IMR-90 (cell line): ENCODE measurements at regions not wholly inside any gene's neighbourhood (a gene's known extent, or its start where the extent isn't known, plus 50 kb on each side); places are given as distances from the start of the nearest gene placed in this dataset.

Source experiments
- ATAC-seq: fragments of 200-7000 bp; cut with Tn5 transposase; 2 replicates; pipeline ENCODE4 v1.9.1; 2020; ENCODE audit warnings: low read depth, mild to moderate bottlenecking, moderate library complexity
- BruUV-seq: library from RNA; stranded (reverse); fragments of 400-500 nt; replicated peaks from 2 replicates; lab custom pipeline; 2021; lab: Mats Ljungman, UMichigan
- CTCF ChIA-PET: fragments of 300-600 bp; formaldehyde crosslinking; extraction: SDS; loops from one replicate; lab custom pipeline; 2021; ENCODE audit warnings: antibody characterized with exemption; lab: Yijun Ruan, JAX
- POLR2A ChIA-PET: fragments of 300-600 bp; sonication (Branson Sonifier 250); formaldehyde crosslinking; loops from one replicate; lab custom pipeline; 2022; ENCODE audit warnings: antibody characterized with exemption; ENCODE audit not compliant: unreplicated experiment; lab: Charles Lee
- DNase-seq: peaks from one replicate; pipeline ENCODE4 v3.0.0; 2013
- H2AFZ ChIP-seq: replicated peaks from 2 replicates; pipeline ENCODE3; 2013; ENCODE audit warnings: low read length, mild to moderate bottlenecking; ENCODE audit not compliant: poor library complexity
- H2AK5ac ChIP-seq: 2 replicates; pipeline ENCODE4 v1.6.1; 2013; ENCODE audit warnings: low read depth, low read length, inconsistent platforms
- H2AK9ac ChIP-seq: replicated peaks from 2 replicates; pipeline ENCODE3; 2013; ENCODE audit warnings: mild to moderate bottlenecking, low read depth, low read length, moderate library complexity; ENCODE audit not compliant: poor library complexity
- H2BK120ac ChIP-seq: 2 replicates; pipeline ENCODE4 v1.6.1; 2013; ENCODE audit warnings: low read depth, low read length, inconsistent platforms
- H2BK15ac ChIP-seq: 3 replicates; pipeline ENCODE4 v1.6.1; 2013; ENCODE audit warnings: low read depth, low read length, inconsistent platforms
- H2BK20ac ChIP-seq: 2 replicates; pipeline ENCODE4 v1.6.1; 2013; ENCODE audit warnings: low read depth, mild to moderate bottlenecking, inconsistent platforms, low read length, moderate library complexity
- H2BK5ac ChIP-seq: 2 replicates; pipeline ENCODE4 v1.6.1; 2013; ENCODE audit warnings: mild to moderate bottlenecking, low read depth, low read length, inconsistent platforms; ENCODE audit not compliant: poor library complexity, severe bottlenecking
- H3K14ac ChIP-seq: replicated peaks from 2 replicates; pipeline ENCODE4 v1.6.1; 2013; ENCODE audit warnings: low read depth, low read length, inconsistent platforms
- H3K18ac ChIP-seq: 2 replicates; pipeline ENCODE4 v1.6.1; 2013; ENCODE audit warnings: low read depth, low read length, control low read depth
- H3K23ac ChIP-seq: 2 replicates; pipeline ENCODE4 v1.6.1; 2013; ENCODE audit warnings: low read depth, low read length, inconsistent platforms
- H3K27ac ChIP-seq: 2 replicates; pipeline ENCODE4 v1.5.1; 2013; ENCODE audit warnings: mild to moderate bottlenecking, control low read depth, low read length; ENCODE audit not compliant: insufficient read depth
- H3K27me3 ChIP-seq: 2 replicates; pipeline ENCODE4 v1.6.1; 2013; ENCODE audit warnings: low read length; ENCODE audit not compliant: control insufficient read depth, insufficient read depth
- H3K36me3 ChIP-seq: 2 replicates; pipeline ENCODE4 v1.6.1; 2013; ENCODE audit warnings: low read length, mixed read lengths; ENCODE audit not compliant: control insufficient read depth, insufficient read depth
- H3K4ac ChIP-seq: 2 replicates; pipeline ENCODE4 v1.6.1; 2013; ENCODE audit warnings: low read depth, low read length, inconsistent platforms
- H3K4me1 ChIP-seq: 2 replicates; pipeline ENCODE4 v1.6.1; 2013; ENCODE audit warnings: low read length, mixed read lengths; ENCODE audit not compliant: control insufficient read depth, insufficient read depth
- H3K4me2 ChIP-seq: 2 replicates; pipeline ENCODE4 v1.6.1; 2013; ENCODE audit warnings: low read depth, mild to moderate bottlenecking, control low read depth, low read length, moderate library complexity
- H3K4me3 ChIP-seq: 2 replicates; pipeline ENCODE4 v1.5.1; 2013; ENCODE audit warnings: low read depth, mild to moderate bottlenecking, control low read depth, low read length, moderate library complexity; ENCODE audit not compliant: insufficient read depth
- H3K56ac ChIP-seq: 2 replicates; pipeline ENCODE4 v1.6.1; 2013; ENCODE audit warnings: low read length, inconsistent platforms; ENCODE audit not compliant: insufficient read depth; ENCODE audit errors: extremely low read depth
- H3K79me1 ChIP-seq, 2 experiments: 2 replicates each; pipeline ENCODE4 v1.6.1; 2013; ENCODE audit warnings: low read length in 2 of 2, inconsistent platforms in 1 of 2, low read depth in 1 of 2
- H3K9ac ChIP-seq: 2 replicates; pipeline ENCODE4 v1.6.1; 2013; ENCODE audit warnings: low read depth, low read length, control low read depth
- H3K9me1 ChIP-seq: 2 replicates; pipeline ENCODE4 v1.6.1; 2013; ENCODE audit warnings: low read length, inconsistent platforms; ENCODE audit not compliant: insufficient read depth
- H3K9me3 ChIP-seq: 2 replicates; pipeline ENCODE4 v1.6.1; 2013; ENCODE audit warnings: low read length; ENCODE audit not compliant: control insufficient read depth, insufficient read depth
- H4K20me1 ChIP-seq: 2 replicates; pipeline ENCODE4 v1.6.1; 2013; ENCODE audit warnings: low read length, inconsistent platforms; ENCODE audit not compliant: insufficient read depth
- H4K5ac ChIP-seq: 2 replicates; pipeline ENCODE4 v1.6.1; 2013; ENCODE audit warnings: mild to moderate bottlenecking, low read depth, low read length, control low read depth
- H4K8ac ChIP-seq, 2 experiments: 2 replicates each; pipeline ENCODE4 v1.6.1; 2013; ENCODE audit warnings: low read depth in 2 of 2, low read length in 2 of 2, control low read depth in 1 of 2, inconsistent platforms in 1 of 2
- H4K91ac ChIP-seq: 2 replicates; pipeline ENCODE4 v1.6.1; 2013; ENCODE audit warnings: low read depth, low read length, inconsistent platforms; ENCODE audit not compliant: insufficient read depth
- BHLHE40 ChIP-seq: fragments of 150-350 bp; IDR thresholded peaks from 2 replicates; pipeline ENCODE4 v1.6.1; 2016; ENCODE audit warnings: mild to moderate bottlenecking, low read depth, low read length
- CHD1 ChIP-seq: IDR thresholded peaks from 2 replicates; pipeline ENCODE4 v1.6.1; 2012; ENCODE audit warnings: low read depth, low read length, improper control_type of control experiment
- CTCF ChIP-seq: conservative IDR thresholded peaks from 2 replicates; pipeline ENCODE4 v1.5.1; 2012; ENCODE audit warnings: mild to moderate bottlenecking, low read depth, low read length, improper control_type of control experiment
- FOS ChIP-seq: fragments of 150-350 bp; IDR thresholded peaks from 2 replicates; pipeline ENCODE4 v1.6.1; 2016; ENCODE audit warnings: low read depth, low read length
- NFE2L2 ChIP-seq: fragments of 150-350 bp; IDR thresholded peaks from 2 replicates; pipeline ENCODE4 v1.6.1; 2016; ENCODE audit warnings: low read depth, mild to moderate bottlenecking, low read length
- RCOR1 ChIP-seq: IDR thresholded peaks from 2 replicates; pipeline ENCODE4 v1.6.1; 2012; ENCODE audit warnings: mild to moderate bottlenecking, low read length, improper control_type of control experiment; ENCODE audit not compliant: insufficient replicate concordance
- WGBS, 2 experiments: methylation state at CpG; one replicate each; pipeline versions ENCODE4 v1.1.5 to v1.1.7; 2013; ENCODE audit warnings: missing lambda C conversion rate in 2 of 2; ENCODE audit not compliant: insufficient read length in 1 of 2; ENCODE audit errors: extremely low coverage in 2 of 2; 5-methylcytosine and 5-hydroxymethylcytosine counted together
- dilution Hi-C: fragments of 300-500 bp; cut with HindIII; formaldehyde crosslinking; loops from one replicate; pipeline ENCODE4 v1.14.3; 2018; ENCODE audit warnings: low sequenced_read_pairs; ENCODE audit not compliant: unreplicated experiment
- in situ Hi-C: fragments of 300-500 bp; cut with MboI; formaldehyde crosslinking; loops from 3 replicates; pipeline ENCODE4 v1.14.3; 2019; ENCODE audit warnings: low sequenced_read_pairs, inconsistent platforms, mixed read lengths
- intact Hi-C: fragments of 100-400 bp; cut with micrococcal nuclease; formaldehyde crosslinking; loops from 2 replicates; pipeline ENCODE4 v1.10.0; 2022

GRCh38 chr6:51213811-51214210 is 395.1 kb downstream of the TFAP2B start:
- Histone ChIP-seq H4K8ac (no peak overlapping the region), H4K91ac (no peak overlapping the region), H2BK5ac (no peak overlapping the region), H3K9ac (no peak overlapping the region), H3K4me1 (no peaks in the 10 kb centered on the region), H2AK5ac (no peak overlapping the region), H3K4ac (no peak overlapping the region), H2AFZ (no peak overlapping the region), H3K36me3 (no peaks in the 10 kb centered on the region), H4K20me1 (no peaks in the 10 kb centered on the region), H3K27me3 (no peaks in the 10 kb centered on the region), H3K56ac (no peak overlapping the region), H2BK120ac (no peak overlapping the region), H3K9me3 (0 out of 2 replicates have a peak, but pooled peaks cover 1% of the 10 kb centered on the region), H3K27ac (no peak overlapping the region), H3K4me2 (no peak overlapping the region), H3K18ac (no peak overlapping the region), H3K14ac (no peak overlapping the region), H3K23ac (no peak overlapping the region), H2BK15ac (no peak overlapping the region), H2AK9ac (no peak overlapping the region), H3K9me1 (no peaks in the 10 kb centered on the region), H3K79me1 (no peaks in the 10 kb centered on the region), H4K5ac (no peak overlapping the region), H3K4me3 (no peak overlapping the region), H2BK20ac (no peak overlapping the region)
- DNase-seq, result no peak
- TF ChIP-seq RCOR1 (no peak), CHD1 (no peak), NFE2L2 (no peak), BHLHE40 (no peak), CTCF (no peak), FOS (no peak)
- CTCF ChIA-PET, result no interaction called here
- POLR2A ChIA-PET, result no interaction called here
- intact Hi-C loops, result no loop called here
- no peak for ATAC-seq
- dilution Hi-C loops, result no loop called here
- BruUV-seq, result no TSS peak
- in situ Hi-C loops, result no loop called here
- WGBS, 2 experiments, result 0% methylated on average over 1 of the region's 16 CpGs; no CpG with 5 or more reads in 1 of the 2 experiments
